ENCODE measurements at regions not wholly inside any gene's neighbourhood (a gene's known extent, or its start where the extent isn't known, plus 50 kb on each side); places are given as distances from the start of the nearest gene placed in this dataset.

GRCh38 chr4:181157647-181158046 is 1085.6 kb upstream of the TENM3 start:
- Histone ChIP-seq H3K27me3 (ENCODE audit: insufficient read depth, low read length) (no peaks in the 10 kb centered on the region; the same call in 1 of the 2 replicates), H3K4me3 (ENCODE audit: low read length) (no peak overlapping the region), H3K9ac (ENCODE audit: low read depth, low read length) (no peak overlapping the region), H3K36me3 (ENCODE audit: insufficient read depth, low read depth, low read length) (no peaks in the 10 kb centered on the region), H3K4me1 (ENCODE audit: insufficient read depth, low read length) (peaks cover 7% of the 10 kb centered on the region; the same call in 1 of the 2 replicates), H3K27ac (ENCODE audit: low read length) (no peak overlapping the region), H3K9me3 (ENCODE audit: insufficient read depth, low read depth, low read length) (no peaks in the 10 kb centered on the region)

DNA sequence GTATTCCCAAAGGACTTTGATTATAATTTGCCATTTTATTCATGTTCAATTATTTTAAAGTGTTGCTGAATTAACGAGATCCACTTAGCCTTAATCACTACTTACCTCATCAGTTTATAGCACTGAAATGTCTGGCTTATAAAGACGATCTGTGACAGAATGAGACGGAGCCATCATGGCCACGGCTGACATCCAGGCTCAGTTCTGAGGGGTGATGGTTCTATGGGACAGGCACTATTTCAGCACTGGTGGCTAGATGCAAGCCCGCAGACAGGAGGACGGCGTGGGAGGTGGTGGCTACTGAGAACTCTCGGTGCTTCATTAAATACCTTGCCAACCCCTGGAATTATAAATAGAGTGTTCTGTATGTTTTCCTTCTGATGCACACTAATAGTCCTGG is 1084.2 kb upstream of the TENM3 start:
- Histone ChIP-seq H3K9me3 (ENCODE audit: insufficient read depth, low read depth, low read length) (no peaks in the 10 kb centered on the region), H3K4me1 (ENCODE audit: insufficient read depth, low read length) (peaks cover 7% of the 10 kb centered on the region; the same call in 1 of the 2 replicates), H3K27ac (ENCODE audit: low read length) (no peak overlapping the region), H3K27me3 (ENCODE audit: insufficient read depth, low read length) (no peaks in the 10 kb centered on the region; the same call in 1 of the 2 replicates), H3K9ac (ENCODE audit: low read depth, low read length) (no peak overlapping the region), H3K4me3 (ENCODE audit: low read length) (no peak overlapping the region), H3K36me3 (ENCODE audit: insufficient read depth, low read depth, low read length) (no peaks in the 10 kb centered on the region)

- Histone ChIP-seq H3K27me3 (ENCODE audit: insufficient read depth, low read length) (peaks cover 16% of the 10 kb centered on the region), H3K9me3 (ENCODE audit: insufficient read depth, low read depth, low read length) (no peaks in the 10 kb centered on the region), H3K27ac (ENCODE audit: low read length) (no peak overlapping the region)
Observed at GRCh38 chr4:181161669-181162068, 1081.5 kb upstream of the TENM3 start.

DNA sequence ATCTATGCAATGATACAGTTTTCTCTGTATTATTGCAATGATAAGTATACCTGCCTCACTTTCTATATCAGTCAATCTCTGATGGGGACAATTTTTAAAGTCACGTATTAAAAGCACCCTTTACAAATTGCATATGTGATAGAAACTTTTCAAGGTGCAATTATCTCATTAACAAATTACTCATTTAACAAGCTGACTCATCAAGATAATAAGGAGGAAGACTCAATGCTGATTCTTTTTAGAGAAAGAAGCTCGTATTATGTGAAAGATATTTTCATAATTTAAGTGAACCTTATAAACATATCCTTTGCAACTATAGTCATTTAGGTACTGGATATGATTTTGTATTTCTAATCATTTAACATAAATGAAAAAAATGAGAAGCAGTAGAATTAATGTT is 1080.9 kb upstream of the TENM3 start:
- Histone ChIP-seq H3K27me3 (ENCODE audit: insufficient read depth, low read length) (peaks cover 17% of the 10 kb centered on the region), H3K27ac (ENCODE audit: low read length) (no peak overlapping the region), H3K9ac (ENCODE audit: low read depth, low read length) (no peak overlapping the region), H3K4me3 (ENCODE audit: low read length) (no peak overlapping the region), H3K36me3 (ENCODE audit: insufficient read depth, low read depth, low read length) (no peaks in the 10 kb centered on the region), H3K4me1 (ENCODE audit: insufficient read depth, low read length) (peaks cover 19% of the 10 kb centered on the region), H3K9me3 (ENCODE audit: insufficient read depth, low read depth, low read length) (no peaks in the 10 kb centered on the region)

More at GRCh38 chr4:181161669-181162068, 1081.5 kb upstream of the TENM3 start:
- no peak overlapping the region for H3K9ac ChIP-seq (ENCODE audit: low read depth, low read length)
- peaks cover 16% of the 10 kb centered on the region for H3K4me1 ChIP-seq (ENCODE audit: insufficient read depth, low read length)
- no peak overlapping the region for H3K4me3 ChIP-seq (ENCODE audit: low read length)
- H3K36me3 ChIP-seq (ENCODE audit: insufficient read depth, low read depth, low read length) = no peaks in the 10 kb centered on the region

DNA sequence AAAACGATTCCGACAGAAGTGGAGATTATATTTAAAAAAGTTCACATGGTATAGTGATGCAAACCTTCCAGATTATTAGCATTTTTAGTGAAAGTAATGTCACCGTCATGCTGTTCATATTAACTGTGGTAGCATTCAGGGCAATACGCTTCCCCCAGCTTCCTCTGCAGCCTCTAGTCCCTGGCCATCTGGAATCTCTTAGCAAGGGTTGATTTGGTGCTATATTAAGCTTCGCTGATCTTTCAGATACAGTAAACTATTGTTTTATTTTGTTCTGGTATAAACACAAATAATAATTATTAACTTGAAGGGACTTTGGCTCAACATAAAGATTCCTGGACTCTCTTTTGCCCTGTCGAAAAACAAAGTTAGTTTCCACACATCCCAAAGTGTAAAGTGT is 1080.5 kb upstream of the TENM3 start:
- Histone ChIP-seq H3K9ac (ENCODE audit: low read depth, low read length) (no peak overlapping the region), H3K36me3 (ENCODE audit: insufficient read depth, low read depth, low read length) (no peaks in the 10 kb centered on the region), H3K4me1 (ENCODE audit: insufficient read depth, low read length) (peaks cover 23% of the 10 kb centered on the region), H3K4me3 (ENCODE audit: low read length) (no peak overlapping the region), H3K27me3 (ENCODE audit: insufficient read depth, low read length) (peaks cover 21% of the 10 kb centered on the region), H3K27ac (ENCODE audit: low read length) (no peak overlapping the region), H3K9me3 (ENCODE audit: insufficient read depth, low read depth, low read length) (no peaks in the 10 kb centered on the region)

DNA sequence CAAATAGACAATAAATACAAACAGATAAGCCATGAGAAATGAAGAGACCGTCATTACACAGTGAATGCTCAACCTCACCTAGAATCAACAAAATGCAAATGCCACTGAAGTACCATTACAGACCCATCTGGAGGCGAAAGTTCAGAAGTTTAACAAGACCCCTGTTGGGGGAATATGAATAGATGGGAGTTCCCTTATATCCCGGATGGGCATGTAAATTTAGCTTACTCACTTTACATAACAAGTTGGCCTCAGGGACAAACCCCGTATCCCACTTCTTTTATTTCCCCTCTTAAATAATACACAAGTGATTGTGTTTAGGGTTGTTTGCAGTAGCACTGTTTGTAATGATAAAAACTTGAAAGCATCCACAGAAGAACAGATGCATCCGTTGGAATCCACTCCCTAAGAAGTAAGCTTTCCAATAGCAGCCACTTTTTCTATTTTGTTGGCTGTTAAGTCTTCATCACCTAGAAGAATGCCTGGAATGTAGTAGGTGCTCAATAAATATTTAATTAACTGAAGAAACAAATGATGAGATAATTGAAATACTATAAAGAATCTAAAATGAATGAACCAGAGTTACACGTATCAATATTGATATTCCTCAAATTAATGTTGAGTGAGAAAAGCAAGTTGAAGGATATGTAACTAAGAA is 1076.3 kb upstream of the TENM3 start:
- Histone ChIP-seq H3K27ac (ENCODE audit: low read length) (no peak overlapping the region), H3K9ac (ENCODE audit: low read depth, low read length) (no peak overlapping the region)

DNA sequence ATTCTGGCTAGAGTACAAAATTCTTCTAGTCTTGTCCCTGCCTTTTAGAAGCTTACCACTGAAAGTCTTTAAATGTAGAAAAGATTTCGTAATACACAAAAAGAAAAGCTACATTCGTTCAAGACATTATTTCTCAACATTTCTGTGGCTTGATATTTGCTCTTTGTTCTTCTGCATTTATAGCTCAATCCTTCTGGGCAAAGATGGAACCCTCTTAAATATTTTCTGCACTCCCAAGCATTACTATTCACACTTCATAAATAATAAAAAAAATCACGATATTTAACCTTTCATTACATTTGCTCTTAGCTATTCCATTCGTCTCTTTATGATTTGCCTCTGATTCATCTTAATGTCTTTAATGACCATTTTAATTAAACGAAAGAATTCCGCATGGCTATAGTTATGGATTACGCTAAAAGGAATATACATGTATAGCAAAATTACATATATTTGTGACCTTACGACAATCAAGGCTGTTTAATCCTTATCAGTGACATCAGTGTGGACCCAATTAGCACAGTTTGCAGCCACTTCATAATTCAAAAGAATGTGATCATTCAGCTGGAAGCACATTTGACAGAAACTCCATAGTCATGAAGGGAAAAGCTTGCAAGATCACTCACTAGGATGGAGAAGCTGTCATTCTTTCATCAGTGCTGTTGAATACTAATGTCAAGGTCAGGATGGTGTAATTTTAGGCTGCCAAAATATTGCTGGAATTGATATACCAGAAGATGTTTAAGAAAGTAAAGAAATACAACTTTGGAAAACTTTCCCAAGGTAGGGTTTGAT is 1075.0 kb upstream of the TENM3 start:
- Histone ChIP-seq H3K9ac (ENCODE audit: low read depth, low read length) (no peak overlapping the region), H3K4me3 (ENCODE audit: low read length) (no peak overlapping the region), H3K27me3 (ENCODE audit: insufficient read depth, low read length) (peaks cover 39% of the 10 kb centered on the region), H3K27ac (ENCODE audit: low read length) (no peak overlapping the region), H3K36me3 (ENCODE audit: insufficient read depth, low read depth, low read length) (no peaks in the 10 kb centered on the region), H3K4me1 (ENCODE audit: insufficient read depth, low read length) (peaks cover 31% of the 10 kb centered on the region), H3K9me3 (ENCODE audit: insufficient read depth, low read depth, low read length) (no peaks in the 10 kb centered on the region; the same call in 1 of the 2 replicates)

More for the DNA sequence above, 1076.3 kb upstream of the TENM3 start:
- Histone ChIP-seq H3K9me3 (ENCODE audit: insufficient read depth, low read depth, low read length) (no peaks in the 10 kb centered on the region; the same call in 1 of the 2 replicates), H3K4me3 (ENCODE audit: low read length) (no peak overlapping the region; the same call in 1 of the 2 replicates), H3K36me3 (ENCODE audit: insufficient read depth, low read depth, low read length) (no peaks in the 10 kb centered on the region), H3K4me1 (ENCODE audit: insufficient read depth, low read length) (peaks cover 33% of the 10 kb centered on the region), H3K27me3 (ENCODE audit: insufficient read depth, low read length) (peaks cover 39% of the 10 kb centered on the region)

DNA sequence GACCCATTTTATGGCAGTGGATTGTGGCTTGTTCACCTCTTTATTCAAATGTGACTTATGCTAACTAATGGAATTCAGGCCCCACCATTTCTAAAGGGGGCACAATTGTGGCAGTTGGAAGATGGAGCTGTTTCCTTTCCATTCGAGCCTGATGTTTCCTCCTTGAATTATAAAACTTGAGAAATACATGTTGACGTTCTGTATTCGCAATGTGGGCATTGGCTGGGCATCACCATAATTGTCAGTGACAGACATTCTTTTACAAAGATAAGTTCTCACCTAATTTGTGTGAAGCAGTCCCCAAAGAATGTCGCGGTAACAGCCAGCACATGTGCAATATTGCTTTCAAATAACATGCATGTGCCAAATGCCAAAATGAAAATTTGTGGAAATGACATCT is 1070.2 kb upstream of the TENM3 start:
- H3K27ac ChIP-seq (ENCODE audit: low read length) = no peak overlapping the region
- peaks cover 14% of the 10 kb centered on the region; the same call in 1 of the 2 replicates for H3K4me1 ChIP-seq (ENCODE audit: insufficient read depth, low read length)
- H3K36me3 ChIP-seq (ENCODE audit: insufficient read depth, low read depth, low read length) = no peaks in the 10 kb centered on the region
- no peaks in the 10 kb centered on the region; the same call in 1 of the 2 replicates for H3K9me3 ChIP-seq (ENCODE audit: insufficient read depth, low read depth, low read length)
- H3K9ac ChIP-seq (ENCODE audit: low read depth, low read length) = no peak overlapping the region
- H3K27me3 ChIP-seq (ENCODE audit: insufficient read depth, low read length) = peaks cover 14% of the 10 kb centered on the region
- no peak overlapping the region for H3K4me3 ChIP-seq (ENCODE audit: low read length)

DNA sequence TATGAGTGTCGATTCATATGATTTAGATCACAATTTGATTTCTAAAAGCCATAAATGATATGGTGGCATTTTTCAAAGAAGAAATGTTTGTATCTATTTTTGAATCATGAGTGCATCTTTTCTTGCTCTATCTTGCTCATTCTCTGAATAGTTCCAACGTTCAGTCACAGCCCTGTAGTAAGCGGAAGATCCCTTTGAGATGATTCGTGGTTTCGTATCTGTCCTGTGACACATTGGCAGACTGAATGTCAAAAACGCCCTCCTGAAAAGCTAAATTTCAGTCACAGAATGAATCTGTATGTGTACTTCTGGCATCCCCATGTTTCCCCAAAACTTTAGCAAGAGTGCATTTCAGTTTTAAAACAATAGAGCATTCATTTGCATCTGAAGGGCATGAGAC is 1066.9 kb upstream of the TENM3 start:
- Histone ChIP-seq H3K9ac (ENCODE audit: low read depth, low read length) (no peak overlapping the region), H3K27ac (ENCODE audit: low read length) (no peak overlapping the region), H3K4me1 (ENCODE audit: insufficient read depth, low read length) (peaks cover 8% of the 10 kb centered on the region; the same call in 1 of the 2 replicates), H3K9me3 (ENCODE audit: insufficient read depth, low read depth, low read length) (no peaks in the 10 kb centered on the region; the same call in 1 of the 2 replicates), H3K4me3 (ENCODE audit: low read length) (no peak overlapping the region), H3K27me3 (ENCODE audit: insufficient read depth, low read length) (no peaks in the 10 kb centered on the region), H3K36me3 (ENCODE audit: insufficient read depth, low read depth, low read length) (no peaks in the 10 kb centered on the region)

GRCh38 chr4:181181331-181181730 is 1061.9 kb upstream of the TENM3 start:
- Histone ChIP-seq H3K9ac (ENCODE audit: low read depth, low read length) (no peak overlapping the region), H3K9me3 (ENCODE audit: insufficient read depth, low read depth, low read length) (peaks cover 3% of the 10 kb centered on the region), H3K4me3 (ENCODE audit: low read length) (no peak overlapping the region), H3K27me3 (ENCODE audit: insufficient read depth, low read length) (no peaks in the 10 kb centered on the region), H3K36me3 (ENCODE audit: insufficient read depth, low read depth, low read length) (no peaks in the 10 kb centered on the region), H3K4me1 (ENCODE audit: insufficient read depth, low read length) (no peaks in the 10 kb centered on the region), H3K27ac (ENCODE audit: low read length) (no peak overlapping the region)

- H3K4me1 ChIP-seq (ENCODE audit: insufficient read depth, low read length) = peaks cover 9% of the 10 kb centered on the region
- H3K27me3 ChIP-seq (ENCODE audit: insufficient read depth, low read length) = no peaks in the 10 kb centered on the region
- H3K9ac ChIP-seq (ENCODE audit: low read depth, low read length) = no peak overlapping the region
- no peak overlapping the region for H3K4me3 ChIP-seq (ENCODE audit: low read length)
- H3K9me3 ChIP-seq (ENCODE audit: insufficient read depth, low read depth, low read length) = peaks cover 6% of the 10 kb centered on the region; the same call in 1 of the 2 replicates
- H3K27ac ChIP-seq (ENCODE audit: low read length) = no peak overlapping the region
- no peaks in the 10 kb centered on the region for H3K36me3 ChIP-seq (ENCODE audit: insufficient read depth, low read depth, low read length)
Observed at GRCh38 chr4:181189751-181190150, 1053.5 kb upstream of the TENM3 start.

All from iPS-20b (cell line).